Muscle of leg (tissue), 3 donors: ENCODE measurements at regions not wholly inside any gene's neighbourhood (a gene's known extent, or its start where the extent isn't known, plus 50 kb on each side); places are given as distances from the start of the nearest gene placed in this dataset.

Source experiments
- DNase-seq: peaks from one replicate; pipeline ENCODE4 v3.0.0; 2013
- H3K27ac ChIP-seq: one replicate; pipeline ENCODE4 v1.5.1; 2013; ENCODE audit warnings: mild to moderate bottlenecking, low read length, control low read depth
- H3K27me3 ChIP-seq: one replicate; pipeline ENCODE4 v1.6.1; 2013; ENCODE audit warnings: low read length; ENCODE audit not compliant: control insufficient read depth, insufficient read depth
- H3K36me3 ChIP-seq: one replicate; pipeline ENCODE4 v1.6.1; 2013; ENCODE audit warnings: low read length; ENCODE audit not compliant: control insufficient read depth, insufficient read depth
- H3K4me1 ChIP-seq: one replicate; pipeline ENCODE4 v1.6.1; 2013; ENCODE audit warnings: low read length; ENCODE audit not compliant: control insufficient read depth, insufficient read depth
- H3K4me3 ChIP-seq: one replicate; pipeline ENCODE4 v1.5.1; 2013; ENCODE audit warnings: low read length, control low read depth
- H3K9me3 ChIP-seq: replicated peaks from 2 replicates; pipeline ENCODE4 v1.6.1; 2013; ENCODE audit warnings: low read depth, low read length; ENCODE audit not compliant: control insufficient read depth
- WGBS: methylation state at CpG from one replicate; pipeline ENCODE4 v1.1.5; 2013; ENCODE audit warnings: missing lambda C conversion rate; ENCODE audit not compliant: insufficient coverage; 5-methylcytosine and 5-hydroxymethylcytosine counted together

DNA sequence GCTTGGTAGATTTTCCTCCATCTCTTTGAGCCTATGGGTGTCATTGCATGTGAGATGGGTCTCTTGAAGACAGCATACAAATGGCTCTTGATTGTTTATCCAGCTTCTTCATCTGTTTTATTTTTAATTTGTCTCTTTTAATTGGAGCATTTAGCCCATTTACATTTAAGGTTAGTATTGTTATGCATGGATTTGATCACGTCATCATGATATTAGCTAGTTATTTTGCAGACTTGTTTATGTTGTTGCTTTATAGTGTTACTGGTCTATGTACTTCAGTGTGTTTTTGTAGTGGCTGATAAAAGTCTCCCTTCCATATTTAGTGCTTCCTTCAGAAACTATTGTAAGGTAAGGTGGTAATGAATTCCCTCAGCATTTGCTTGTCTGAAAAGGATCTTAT lies 78.6 kb upstream of the RGMB start:
- Histone ChIP-seq H3K36me3 (no peaks in the 10 kb centered on the region), H3K27me3 (no peaks in the 10 kb centered on the region), H3K27ac (no peak overlapping the region), H3K9me3 (peaks cover 13% of the 10 kb centered on the region), H3K4me1 (no peaks in the 10 kb centered on the region), H3K4me3 (no peak overlapping the region)
- WGBS, result no CpG with 5 or more reads among the region's 1 CpG
- DNase-seq, result no peak

DNA sequence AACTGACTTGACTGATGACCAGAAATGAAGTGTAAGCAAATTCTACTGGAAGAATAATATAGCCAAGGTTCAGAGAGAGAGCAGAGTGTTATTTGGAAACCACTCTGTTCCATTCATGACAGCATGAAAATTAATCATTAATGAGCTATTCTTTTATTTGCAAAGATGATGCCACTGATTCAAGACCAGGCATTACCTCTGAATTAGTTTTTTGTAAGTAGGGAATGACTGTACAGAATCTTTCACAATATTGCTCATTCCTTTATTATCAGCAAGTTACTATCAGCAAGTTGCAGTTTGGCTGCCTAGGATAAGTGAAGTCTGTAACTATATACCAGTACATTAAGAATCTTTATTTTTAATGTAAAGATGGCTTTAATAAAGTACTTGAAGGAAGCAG lies 75.1 kb upstream of the RGMB start:
- H3K27me3 ChIP-seq, result no peaks in the 10 kb centered on the region
- H3K27ac ChIP-seq, result no peak overlapping the region
- H3K9me3 ChIP-seq, result peaks cover 11% of the 10 kb centered on the region
- H3K36me3 ChIP-seq, result no peaks in the 10 kb centered on the region
- no peaks in the 10 kb centered on the region for H3K4me1 ChIP-seq
- H3K4me3 ChIP-seq, result no peak overlapping the region
- no peak for DNase-seq

DNA sequence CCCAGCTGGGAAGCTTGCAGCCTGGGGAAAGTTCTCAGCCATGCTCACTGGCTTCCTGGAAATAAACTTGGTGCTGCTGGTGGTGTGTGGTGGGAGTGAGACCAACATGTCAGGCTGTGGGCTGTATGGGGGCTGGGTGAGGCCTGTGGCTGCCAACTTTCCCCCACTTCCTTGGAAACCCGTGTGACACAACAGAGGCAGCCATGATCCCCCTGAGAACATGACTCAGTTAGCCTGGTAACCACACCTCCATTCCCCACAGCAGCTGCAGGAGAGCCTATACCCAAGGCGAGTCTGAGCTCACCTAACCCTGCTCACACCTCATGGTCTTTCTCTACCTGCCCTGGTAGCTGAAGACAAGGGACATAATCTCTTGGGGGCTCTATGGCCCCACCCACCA lies 72.7 kb upstream of the RGMB start:
- WGBS, result 78% methylated on average over 2 of the region's 2 CpGs
- Histone ChIP-seq H3K36me3 (no peaks in the 10 kb centered on the region), H3K27ac (no peak overlapping the region), H3K4me1 (no peaks in the 10 kb centered on the region), H3K4me3 (no peak overlapping the region), H3K27me3 (no peaks in the 10 kb centered on the region), H3K9me3 (peaks cover 9% of the 10 kb centered on the region)
- DNase-seq, result no peak

DNA sequence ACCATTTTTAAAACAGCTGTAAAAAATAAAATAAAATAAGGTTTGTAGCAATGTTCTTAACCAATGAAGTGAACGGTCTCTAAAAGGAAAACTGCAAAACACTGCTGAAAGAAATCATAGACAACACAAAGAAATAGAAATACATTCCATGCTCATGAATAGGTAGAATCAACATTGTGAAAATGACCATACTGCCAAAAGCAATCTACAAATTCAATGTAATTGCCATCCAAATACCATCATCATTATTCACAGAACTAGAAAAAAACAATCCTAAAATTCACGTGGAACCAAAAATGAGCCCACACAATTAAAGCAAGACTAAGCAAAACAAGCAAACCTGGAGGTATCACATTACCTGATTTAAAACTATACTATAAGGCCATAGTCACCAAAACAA lies 67.6 kb upstream of the RGMB start:
- no peak for DNase-seq
- no peaks in the 10 kb centered on the region for H3K36me3 ChIP-seq
- H3K4me3 ChIP-seq, result no peak overlapping the region
- H3K27me3 ChIP-seq, result no peaks in the 10 kb centered on the region
- H3K9me3 ChIP-seq, result peaks cover 6% of the 10 kb centered on the region
- H3K27ac ChIP-seq, result no peak overlapping the region
- no CpG with 5 or more reads among the region's 2 CpGs for WGBS
- no peaks in the 10 kb centered on the region for H3K4me1 ChIP-seq

DNA sequence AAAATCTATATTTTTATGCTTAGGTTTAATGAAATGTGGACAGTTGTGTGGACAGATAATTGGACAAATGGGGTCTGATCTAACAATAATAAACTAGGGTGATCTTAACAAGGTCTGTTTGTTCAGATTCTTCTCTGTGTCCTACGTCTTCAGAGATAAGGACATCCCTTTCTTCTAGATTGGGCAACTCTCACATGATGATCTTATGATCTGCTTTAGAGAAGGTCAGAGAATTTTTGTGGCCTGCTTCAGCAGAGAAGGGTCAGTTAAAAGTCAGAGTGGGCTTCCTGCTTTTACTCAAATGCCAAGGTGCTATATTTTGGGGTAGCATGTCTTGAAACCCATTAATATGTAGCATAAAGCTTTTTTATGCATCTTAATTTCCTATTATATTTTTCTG lies 63.8 kb upstream of the RGMB start:
- no peak overlapping the region for H3K4me3 ChIP-seq
- WGBS, result no CpG with 5 or more reads among the region's 1 CpG
- no peak overlapping the region for H3K27ac ChIP-seq
- DNase-seq, result no peak
- no peaks in the 10 kb centered on the region for H3K4me1 ChIP-seq
- H3K9me3 ChIP-seq, result no peaks in the 10 kb centered on the region
- H3K27me3 ChIP-seq, result no peaks in the 10 kb centered on the region
- H3K36me3 ChIP-seq, result no peaks in the 10 kb centered on the region

DNA sequence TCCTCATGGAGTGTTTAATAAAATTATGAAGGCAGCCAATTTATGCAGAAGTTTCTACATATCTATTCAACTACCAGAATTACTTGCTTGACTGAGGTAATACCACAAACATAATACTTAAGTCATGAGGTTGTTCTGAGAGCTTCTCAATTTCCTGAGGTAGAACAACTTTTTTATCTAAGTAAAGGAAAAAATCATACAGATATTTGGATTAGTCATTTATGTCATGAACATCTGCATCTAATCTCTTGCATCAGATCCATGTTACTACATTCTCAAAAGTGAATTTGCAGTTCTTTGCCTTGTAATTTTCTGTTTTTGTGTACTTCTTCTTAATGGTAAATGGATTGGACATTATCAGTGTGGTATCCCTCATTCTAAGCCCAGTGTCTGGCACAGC lies 60.4 kb upstream of the RGMB start:
- no peaks in the 10 kb centered on the region for H3K36me3 ChIP-seq
- H3K4me1 ChIP-seq, result no peaks in the 10 kb centered on the region
- no peak overlapping the region for H3K4me3 ChIP-seq
- H3K27ac ChIP-seq, result no peak overlapping the region
- no peaks in the 10 kb centered on the region for H3K27me3 ChIP-seq
- no peak for DNase-seq
- H3K9me3 ChIP-seq, result no peaks in the 10 kb centered on the region

DNA sequence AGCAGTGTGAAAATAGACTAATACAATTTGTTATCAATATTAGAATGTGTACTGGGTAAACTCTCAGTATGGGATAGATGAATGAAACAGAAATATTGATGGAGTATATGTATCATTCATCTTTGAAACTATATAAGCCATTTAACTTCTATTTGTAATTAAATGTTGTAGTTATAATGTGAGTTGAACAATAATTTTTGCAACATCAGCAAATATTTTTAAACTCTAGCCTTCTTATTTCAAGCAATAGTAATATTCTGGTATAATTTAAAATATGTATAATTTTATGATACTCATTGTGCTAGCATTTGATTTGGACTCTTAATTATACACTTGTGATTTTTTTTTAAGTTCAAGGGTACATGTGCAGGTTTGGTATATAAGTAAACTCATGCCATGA lies 59.6 kb upstream of the RGMB start:
- H3K27me3 ChIP-seq, result no peaks in the 10 kb centered on the region
- no peak for DNase-seq
- H3K9me3 ChIP-seq, result no peaks in the 10 kb centered on the region

DNA sequence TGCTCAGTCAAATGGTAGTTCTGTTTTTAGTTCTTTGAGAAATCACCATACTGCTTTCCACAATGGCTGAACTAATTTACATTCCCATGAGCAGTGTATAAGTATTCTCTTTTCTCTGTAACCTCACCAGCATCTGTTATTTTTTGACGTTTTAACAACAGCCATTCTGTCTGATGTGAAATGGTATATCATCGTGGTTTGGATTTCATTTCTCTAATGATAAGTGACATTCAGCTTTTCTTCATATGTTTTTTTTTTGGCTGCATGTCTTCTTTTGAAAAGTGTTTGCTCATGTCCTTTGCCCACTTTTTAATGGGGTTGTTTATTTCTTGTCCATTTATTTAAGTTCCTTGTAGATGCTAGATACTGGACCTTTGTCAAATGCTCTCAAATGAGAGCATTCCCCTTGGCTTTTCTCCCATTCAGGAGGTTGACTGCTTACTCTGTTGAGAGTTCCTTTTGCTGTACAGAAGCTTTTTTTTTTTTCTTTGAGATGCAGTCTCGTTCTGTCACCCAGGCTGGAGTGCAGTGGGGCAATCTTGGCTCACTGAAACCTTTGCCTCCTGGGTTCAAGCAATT lies 58.7 kb upstream of the RGMB start:
- DNase-seq, result peak; percentile 12
- no peaks in the 10 kb centered on the region for H3K36me3 ChIP-seq
- WGBS, result no CpG with 5 or more reads among the region's 3 CpGs
- no peak overlapping the region for H3K27ac ChIP-seq
- no peaks in the 10 kb centered on the region for H3K4me1 ChIP-seq
- H3K27me3 ChIP-seq, result no peaks in the 10 kb centered on the region
- no peaks in the 10 kb centered on the region for H3K9me3 ChIP-seq
- no peak overlapping the region for H3K4me3 ChIP-seq

More for the DNA sequence above, 59.6 kb upstream of the RGMB start:
- Histone ChIP-seq H3K4me1 (no peaks in the 10 kb centered on the region), H3K4me3 (no peak overlapping the region), H3K36me3 (no peaks in the 10 kb centered on the region), H3K27ac (no peak overlapping the region)

DNA sequence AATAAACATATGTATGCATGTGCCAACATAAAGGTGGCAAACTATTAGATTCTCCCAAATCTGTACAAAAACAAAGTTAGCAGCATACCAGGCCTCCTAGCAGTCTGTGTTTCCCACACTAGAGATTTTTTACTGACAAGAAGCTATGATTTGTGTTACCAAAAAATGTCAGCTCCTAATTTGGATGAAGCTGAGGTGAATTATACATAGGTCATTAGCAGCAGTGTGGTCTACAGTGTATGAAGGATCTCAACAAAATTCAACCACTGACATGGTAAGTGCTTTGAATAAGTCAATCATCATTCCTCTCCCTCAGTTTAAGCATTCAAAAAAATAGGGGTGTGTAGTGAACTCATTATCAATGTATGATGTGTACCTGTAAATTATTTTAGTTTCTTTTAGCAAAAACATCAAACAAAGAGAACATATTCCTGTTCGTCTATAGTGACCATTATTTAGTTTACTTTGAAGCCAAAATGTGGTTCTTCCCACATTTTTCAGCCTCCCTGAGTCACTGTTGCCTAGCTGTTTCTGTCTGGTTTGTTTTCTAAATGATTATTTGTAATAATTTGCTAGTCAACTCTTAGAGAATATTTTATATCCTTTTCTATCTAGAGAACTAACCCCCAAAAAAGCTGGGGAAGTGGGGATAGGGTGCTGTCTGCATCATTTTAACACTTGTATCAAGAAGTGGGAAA lies 52.1 kb upstream of the RGMB start:
- no CpG with 5 or more reads among the region's 1 CpG for WGBS
- H3K27ac ChIP-seq, result no peak overlapping the region
- H3K27me3 ChIP-seq, result no peaks in the 10 kb centered on the region
- DNase-seq, result no peak
- no peaks in the 10 kb centered on the region for H3K9me3 ChIP-seq
- H3K4me3 ChIP-seq, result no peak overlapping the region
- no peaks in the 10 kb centered on the region for H3K36me3 ChIP-seq
- no peaks in the 10 kb centered on the region for H3K4me1 ChIP-seq

DNA sequence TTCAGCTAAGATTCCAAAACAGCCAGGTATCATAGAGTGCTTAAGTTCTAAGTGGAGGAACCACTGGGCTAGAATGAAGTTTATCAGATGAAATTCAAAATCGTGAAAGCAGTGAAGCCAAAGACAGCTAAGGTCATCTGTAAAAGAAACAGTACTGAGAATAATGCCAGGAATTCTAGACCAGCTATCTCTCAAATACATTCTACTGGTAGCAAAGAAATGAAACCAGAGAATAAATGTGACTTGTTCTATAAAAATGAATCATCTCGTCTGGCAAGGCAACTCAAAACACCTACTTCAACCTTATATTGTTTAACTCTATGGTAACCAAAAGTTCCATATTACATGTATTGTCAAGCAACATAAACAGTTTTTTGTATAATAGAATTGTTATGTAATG lies 51.3 kb upstream of the RGMB start:
- H3K27ac ChIP-seq, result no peak overlapping the region
- no peak overlapping the region for H3K4me3 ChIP-seq
- no peaks in the 10 kb centered on the region for H3K9me3 ChIP-seq
- H3K27me3 ChIP-seq, result no peaks in the 10 kb centered on the region
- H3K4me1 ChIP-seq, result no peaks in the 10 kb centered on the region
- DNase-seq, result no peak
- no peaks in the 10 kb centered on the region for H3K36me3 ChIP-seq
- no CpG with 5 or more reads among the region's 2 CpGs for WGBS

DNA sequence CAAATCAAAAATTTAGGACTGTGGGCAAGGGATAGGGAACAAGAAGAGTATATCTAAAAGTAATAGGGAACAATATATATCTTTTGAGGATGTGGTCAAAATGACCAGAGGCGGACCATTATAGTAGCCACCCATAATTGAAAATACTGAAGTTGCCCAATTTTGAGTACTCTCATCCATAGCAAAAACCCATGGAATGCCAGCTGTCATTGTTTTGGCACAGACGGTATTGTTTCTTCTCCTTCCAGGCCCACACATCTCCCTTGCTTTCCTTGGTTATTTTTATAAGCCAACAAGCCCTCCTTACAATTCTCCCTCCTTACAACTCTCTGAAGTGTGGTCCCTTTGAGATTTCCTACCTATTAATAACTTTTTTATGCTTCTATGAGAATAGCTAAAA lies 50.4 kb upstream of the RGMB start:
- WGBS, result 50% methylated on average over 1 of the region's 2 CpGs
- Histone ChIP-seq H3K4me1 (no peaks in the 10 kb centered on the region), H3K27ac (no peak overlapping the region), H3K36me3 (no peaks in the 10 kb centered on the region), H3K9me3 (no peaks in the 10 kb centered on the region), H3K4me3 (no peak overlapping the region), H3K27me3 (no peaks in the 10 kb centered on the region)
- no peak for DNase-seq
